Adrenal gland (tissue), 9 donors: ENCODE measurements at regions not wholly inside any gene's neighbourhood (a gene's known extent, or its start where the extent isn't known, plus 50 kb on each side); places are given as distances from the start of the nearest gene placed in this dataset.

Source experiments
- DNase-seq, 7 donors: peaks; one replicate each; pipeline ENCODE4 v3.0.0-alpha.2; 2019 to 2020
- H3K27ac ChIP-seq, 5 donors: fragments of 200-600 bp; sonication (generic) in 4 of 5; 1 replicate in 3 of 5; 2 replicates in 2 of 5; pipeline versions ENCODE4 v1.5.1 to v1.8.0; 2016 to 2020; ENCODE audit warnings: mild to moderate bottlenecking in 1 of 5
- H3K27me3 ChIP-seq: fragments of 200-600 bp; 2 replicates; pipeline ENCODE4 v1.8.0; 2021
- H3K36me3 ChIP-seq, 2 donors: fragments of 200-600 bp; replicated peaks in 1 of 2; 1 replicate in 1 of 2; 2 replicates in 1 of 2; pipeline versions ENCODE4 v1.5.1 to v1.8.0; 2018 to 2022
- H3K4me1 ChIP-seq, 2 donors: fragments of 200-600 bp; replicated peaks in 1 of 2; 1 replicate in 1 of 2; 2 replicates in 1 of 2; pipeline versions ENCODE4 v1.5.1 to v1.8.0; 2018 to 2021
- H3K4me3 ChIP-seq, 4 donors: fragments of 200-600 bp; sonication (generic) in 3 of 4; one replicate each; pipeline ENCODE4 v1.5.1; 2016 to 2018
- H3K9me3 ChIP-seq, 3 donors: fragments of 200-600 bp; sonication (generic) in 1 of 3; replicated peaks in 1 of 3; 1 replicate in 2 of 3; 2 replicates in 1 of 3; pipeline versions ENCODE4 v1.5.1 to v1.8.0; 2016 to 2021
- POLR2A ChIP-seq, 2 donors: fragments of 450-650 bp; IDR thresholded peaks; one replicate each; pipeline ENCODE4 v1.6.1; 2017; ENCODE audit warnings: antibody characterized with exemption in 2 of 2, mild to moderate bottlenecking in 2 of 2, moderate library complexity in 1 of 2
- WGBS, 4 donors: extraction: QIAGEN DNeasy Blood & Tissue Kit in 2 of 4; methylation state at CpG; one replicate each; pipeline versions ENCODE4 v1.1.5 to v1.1.7; 2013 to 2017; 5-methylcytosine and 5-hydroxymethylcytosine counted together
- intact Hi-C, 2 donors: fragments of 100-400 bp; cut with DNase I; formaldehyde crosslinking; loops; one replicate each; pipeline versions ENCODE4 v1.14.1 to v1.15.0; 2022 to 2023
- TF ChIP-seq, protein P1 (sequence below), 6 experiments: fragments of 450-650 bp in 4 of 6; fragments of 200-600 bp in 2 of 6; sonication (generic) in 1 of 6; IDR thresholded peaks; 1 replicate in 5 of 6; 2 replicates in 1 of 6; pipeline versions ENCODE4 v1.5.1 to v1.8.0; 2016 to 2021; ENCODE audit warnings: antibody characterized with exemption in 6 of 6, mild to moderate bottlenecking in 2 of 6, moderate library complexity in 1 of 6
- donor health status: healthy with polysubstance abuse.
- donor health status: Bipolar disorder and iron deficiency.
- donor health status: DM: yes; HTN: yes; CAD: no.
- donor health status: DM: no; HTN: no; CAD: no.
- donor health status: DM: no; HTN: no; CAD: no.

DNA sequence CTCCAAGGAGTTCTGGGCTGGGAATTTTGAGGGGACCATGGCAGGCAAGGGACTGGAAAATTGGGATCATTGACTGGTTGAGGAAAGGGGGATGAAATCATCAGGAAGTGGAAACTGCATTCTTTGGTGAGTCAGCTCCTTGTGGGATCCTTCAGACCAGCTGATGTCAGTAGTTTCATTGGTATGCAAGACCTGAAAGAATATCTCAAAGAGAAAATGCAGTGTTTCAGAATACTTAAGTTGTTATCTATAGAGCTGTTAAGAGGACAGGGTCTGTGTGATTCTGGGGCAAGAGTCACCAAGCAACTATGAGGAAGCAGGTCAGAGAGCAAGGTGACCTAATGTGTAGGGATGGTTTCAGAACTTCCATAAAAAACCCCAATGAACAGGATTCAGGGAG lies 595.9 kb upstream of the AUTS2 start:
- H3K36me3 ChIP-seq: no peaks in the 10 kb centered on the region
- H3K4me1 ChIP-seq: no peaks in the 10 kb centered on the region
- H3K27me3 ChIP-seq: no peaks in the 10 kb centered on the region
- no peak for DNase-seq
- H3K4me3 ChIP-seq: no peak overlapping the region
- TF ChIP-seq, protein P1, sequence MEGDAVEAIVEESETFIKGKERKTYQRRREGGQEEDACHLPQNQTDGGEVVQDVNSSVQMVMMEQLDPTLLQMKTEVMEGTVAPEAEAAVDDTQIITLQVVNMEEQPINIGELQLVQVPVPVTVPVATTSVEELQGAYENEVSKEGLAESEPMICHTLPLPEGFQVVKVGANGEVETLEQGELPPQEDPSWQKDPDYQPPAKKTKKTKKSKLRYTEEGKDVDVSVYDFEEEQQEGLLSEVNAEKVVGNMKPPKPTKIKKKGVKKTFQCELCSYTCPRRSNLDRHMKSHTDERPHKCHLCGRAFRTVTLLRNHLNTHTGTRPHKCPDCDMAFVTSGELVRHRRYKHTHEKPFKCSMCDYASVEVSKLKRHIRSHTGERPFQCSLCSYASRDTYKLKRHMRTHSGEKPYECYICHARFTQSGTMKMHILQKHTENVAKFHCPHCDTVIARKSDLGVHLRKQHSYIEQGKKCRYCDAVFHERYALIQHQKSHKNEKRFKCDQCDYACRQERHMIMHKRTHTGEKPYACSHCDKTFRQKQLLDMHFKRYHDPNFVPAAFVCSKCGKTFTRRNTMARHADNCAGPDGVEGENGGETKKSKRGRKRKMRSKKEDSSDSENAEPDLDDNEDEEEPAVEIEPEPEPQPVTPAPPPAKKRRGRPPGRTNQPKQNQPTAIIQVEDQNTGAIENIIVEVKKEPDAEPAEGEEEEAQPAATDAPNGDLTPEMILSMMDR (IDR thresholded peaks at IDR 0.05): no peak
- TF ChIP-seq POLR2A (IDR thresholded peaks at IDR 0.05): no peak
- H3K27ac ChIP-seq: no peak overlapping the region
- intact Hi-C loops: no loop called here
- peaks cover 0 to 5% (median 0%) of the 10 kb centered on the region in 3 donors for H3K9me3 ChIP-seq

DNA sequence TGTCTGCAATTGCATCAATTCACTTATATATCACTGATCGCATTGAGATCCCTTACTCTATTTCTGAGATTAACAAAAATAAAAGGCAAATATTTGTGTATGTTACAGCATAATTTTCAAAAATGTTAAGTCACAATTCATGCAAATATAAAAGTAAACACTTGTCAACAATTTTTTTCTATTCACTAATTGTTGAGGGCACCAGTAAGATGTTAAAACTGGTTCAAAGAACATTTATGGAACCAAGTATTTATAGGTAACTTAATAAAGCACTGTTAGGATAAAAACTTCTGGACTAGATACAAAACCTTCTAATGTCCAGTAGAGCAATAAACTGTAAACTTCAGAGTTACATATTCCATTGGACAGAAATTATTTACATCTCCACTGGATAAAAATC lies 586.1 kb upstream of the AUTS2 start:
- H3K9me3 ChIP-seq: no peaks in the 10 kb centered on the region
- 88 to 97% (median 89%) methylated on average over 1 of the region's 1 CpG for WGBS, 4 donors
- H3K27me3 ChIP-seq: no peaks in the 10 kb centered on the region
- H3K4me3 ChIP-seq: no peak overlapping the region
- intact Hi-C loops: no loop called here
- H3K27ac ChIP-seq: no peak overlapping the region
- TF ChIP-seq POLR2A (IDR thresholded peaks at IDR 0.05): no peak
- TF ChIP-seq, protein P1 (IDR thresholded peaks at IDR 0.05): no peak
- H3K4me1 ChIP-seq: no peaks in the 10 kb centered on the region
- DNase-seq: no peak
- no peaks in the 10 kb centered on the region for H3K36me3 ChIP-seq

DNA sequence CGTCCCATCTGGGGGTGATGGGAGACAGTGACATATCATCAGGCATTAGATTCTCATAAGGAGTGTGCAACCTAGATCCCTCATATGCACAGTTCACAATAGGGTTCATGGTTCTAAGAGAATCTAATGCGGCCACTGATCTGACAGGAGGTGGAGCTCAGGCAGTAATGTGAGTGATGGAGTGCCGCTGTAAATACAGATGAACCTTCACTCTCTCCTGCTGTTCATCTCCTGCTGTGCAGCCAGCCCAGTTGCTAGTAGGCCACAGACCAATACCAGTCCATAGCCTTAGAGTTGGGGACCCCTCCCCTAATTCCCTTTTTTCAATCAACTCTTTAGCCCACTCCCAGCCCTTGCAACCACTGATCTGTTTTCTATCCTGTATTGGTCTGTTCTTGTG lies 581.1 kb upstream of the AUTS2 start:
- Histone ChIP-seq H3K4me1 (no peaks in the 10 kb centered on the region), H3K4me3 (no peak overlapping the region), H3K27me3 (no peaks in the 10 kb centered on the region), H3K27ac (no peak overlapping the region), H3K36me3 (no peaks in the 10 kb centered on the region), H3K9me3 (no peaks in the 10 kb centered on the region)
- no peak for DNase-seq
- 80 to 97% (median 91%) methylated on average over 3 of the region's 3 CpGs for WGBS, 4 donors
- no peak for TF ChIP-seq POLR2A (IDR thresholded peaks at IDR 0.05)
- TF ChIP-seq, protein P1 (IDR thresholded peaks at IDR 0.05): no peak
- intact Hi-C loops: no loop called here

DNA sequence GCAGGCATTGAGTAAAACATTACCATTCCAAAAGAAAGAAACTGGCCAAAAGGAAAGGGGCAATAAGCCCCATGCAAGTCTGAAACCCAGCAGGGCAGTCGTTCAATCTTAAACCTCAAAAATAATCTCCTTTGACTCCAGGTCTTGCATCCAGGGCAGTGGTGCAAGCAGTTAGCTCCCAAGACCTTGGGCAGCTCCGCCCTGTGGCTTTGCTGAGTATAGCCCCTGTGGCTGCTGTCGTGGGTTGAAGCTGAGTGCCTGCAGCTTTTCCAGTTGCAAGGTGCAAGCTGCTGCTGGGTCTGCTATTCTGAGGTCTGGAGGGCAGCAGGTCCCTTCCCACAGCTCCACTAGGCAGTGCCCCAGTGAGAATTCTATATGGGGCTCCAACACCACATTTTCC lies 580.1 kb upstream of the AUTS2 start:
- no peak for TF ChIP-seq POLR2A (IDR thresholded peaks at IDR 0.05)
- TF ChIP-seq, protein P1 (IDR thresholded peaks at IDR 0.05): no peak
- Histone ChIP-seq H3K4me3 (no peak overlapping the region), H3K36me3 (no peaks in the 10 kb centered on the region), H3K27me3 (no peaks in the 10 kb centered on the region), H3K4me1 (no peaks in the 10 kb centered on the region), H3K27ac (no peak overlapping the region), H3K9me3 (no peaks in the 10 kb centered on the region)
- DNase-seq: no peak
- WGBS, 4 donors: 53 to 70% (median 58%) methylated on average over 3 of the region's 3 CpGs
- intact Hi-C loops: no loop called here
